A549 (cell line): ENCODE measurements at regions not wholly inside any gene's neighbourhood (a gene's known extent, or its start where the extent isn't known, plus 50 kb on each side); places are given as distances from the start of the nearest gene placed in this dataset.

Source experiments
- ATAC-seq, 2 experiments: fragments of 200-7000 bp in 1 of 2; fragments of >200 bp in 1 of 2; cut with Nextera tagmentation in 1 of 2; cut with Tn5 transposase in 1 of 2; 3 replicates each; pipeline versions ENCODE4 v1.8.0 to v1.9.1; 2018 to 2020; ENCODE audit warnings: mild to moderate bottlenecking in 1 of 2, moderate library complexity in 1 of 2
- CTCF ChIA-PET: fragments of 300-600 bp; sonication (Branson Sonifier 250); formaldehyde crosslinking; extraction: SDS; loops from one replicate; lab custom pipeline; 2021; ENCODE audit warnings: antibody characterized with exemption, inconsistent platforms; lab: Yijun Ruan, JAX
- POLR2A ChIA-PET: fragments of 350-600 bp; formaldehyde crosslinking; extraction: SDS; loops from one replicate; lab custom pipeline; 2021; ENCODE audit warnings: antibody characterized with exemption, inconsistent platforms; lab: Yijun Ruan, JAX
- DNase-seq, 2 experiments: peaks; one replicate each; pipeline versions ENCODE4 v3.0.0 to v3.0.0-alpha.2; 2011 to 2016; ENCODE audit warnings: low read depth in 1 of 2, low spot score in 1 of 2
- FAIRE-seq: peaks from 2 replicates; lab custom pipeline; 2011; peaks lifted over from hg19 to GRCh38; lab: Jason Lieb, UNC
- H3K27ac ChIP-seq, 2 experiments: fragments of >200 bp; sonication (Bioruptor Twin); formaldehyde crosslinking; 3 replicates each; pipeline ENCODE4 v1.5.1; 2016 to 2017
- H3K4me1 ChIP-seq: fragments of >200 bp; sonication (Bioruptor Twin); formaldehyde crosslinking; 3 replicates; pipeline ENCODE4 v1.6.1; 2016
- H3K4me2 ChIP-seq: fragments of >200 bp; sonication (Bioruptor Twin); formaldehyde crosslinking; 3 replicates; pipeline ENCODE4 v1.6.1; 2016
- H3K4me3 ChIP-seq: fragments of >200 bp; sonication (Bioruptor Twin); formaldehyde crosslinking; 3 replicates; pipeline ENCODE4 v1.5.1; 2016
- H3K9me3 ChIP-seq: fragments of >200 bp; sonication (Bioruptor Twin); formaldehyde crosslinking; 3 replicates; pipeline ENCODE4 v1.6.1; 2016
- CEBPB ChIP-seq, 2 experiments: fragments of >200 bp in 1 of 2; sonication (Bioruptor Twin) in 1 of 2; formaldehyde crosslinking in 1 of 2; IDR thresholded peaks; 2 replicates each; pipeline ENCODE4 v1.6.1; 2012 to 2016
- EP300 ChIP-seq, 2 experiments: fragments of >200 bp; sonication (Bioruptor Twin); formaldehyde crosslinking; IDR thresholded peaks; 2 replicates in 1 of 2; 3 replicates in 1 of 2; pipeline ENCODE4 v1.6.1; 2016 to 2017
- ESRRA ChIP-seq: fragments of 150-350 bp; IDR thresholded peaks from 2 replicates; pipeline ENCODE4 v1.6.1; 2014; ENCODE audit warnings: mild to moderate bottlenecking, low read length, borderline replicate concordance
- FOSB ChIP-seq: fragments of 250-450 bp; sonication (Bioruptor Pico); IDR thresholded peaks from 2 replicates; pipeline ENCODE4 v1.5.0; 2020; ENCODE audit warnings: mild to moderate bottlenecking, moderate library complexity
- FOXS1 ChIP-seq: fragments of 250-450 bp; sonication (Bioruptor Pico); IDR thresholded peaks from 2 replicates; pipeline ENCODE4 v1.5.0; 2020; ENCODE audit warnings: mild to moderate bottlenecking, moderate library complexity
- HOXA7 ChIP-seq: fragments of 250-450 bp; sonication (Bioruptor Pico); IDR thresholded peaks from 2 replicates; pipeline ENCODE4 v1.5.0; 2020; ENCODE audit warnings: mild to moderate bottlenecking, moderate library complexity
- HOXB13 ChIP-seq: fragments of 250-450 bp; sonication (Bioruptor Pico); IDR thresholded peaks from 2 replicates; pipeline ENCODE4 v1.5.0; 2020; ENCODE audit warnings: low read depth, mild to moderate bottlenecking, moderate library complexity
- JUNB ChIP-seq: fragments of >200 bp; sonication (Bioruptor Twin); formaldehyde crosslinking; IDR thresholded peaks from 2 replicates; pipeline ENCODE4 v1.6.1; 2016
- MAX ChIP-seq: IDR thresholded peaks from 2 replicates; pipeline ENCODE4 v1.6.1; 2012
- PHF8 ChIP-seq: fragments of 200-600 bp; sonication (generic); IDR thresholded peaks from 2 replicates; pipeline ENCODE4 v1.6.1; 2016; ENCODE audit warnings: low read depth, mild to moderate bottlenecking, antibody characterized with exemption, moderate library complexity, borderline replicate concordance
- REST ChIP-seq: fragments of 200-600 bp; sonication (generic); IDR thresholded peaks from 2 replicates; pipeline ENCODE4 v1.6.1; 2016; ENCODE audit warnings: antibody characterized with exemption, mild to moderate bottlenecking, moderate library complexity
- RNF2 ChIP-seq: fragments of 200-600 bp; sonication (generic); IDR thresholded peaks from 2 replicates; pipeline ENCODE4 v1.6.1; 2016; ENCODE audit warnings: low read depth, mild to moderate bottlenecking, antibody characterized with exemption, moderate library complexity, borderline replicate concordance
- USF2 ChIP-seq: fragments of 450-650 bp; IDR thresholded peaks from 2 replicates; pipeline ENCODE4 v1.6.1; 2014; ENCODE audit warnings: antibody characterized with exemption
- ZC3H11A ChIP-seq: fragments of 450-650 bp; IDR thresholded peaks from 2 replicates; pipeline ENCODE4 v1.6.1; 2014; ENCODE audit warnings: antibody characterized with exemption, mild to moderate bottlenecking
- ZFP36 ChIP-seq: fragments of 450-650 bp; IDR thresholded peaks from 2 replicates; pipeline ENCODE4 v1.6.1; 2014; ENCODE audit warnings: borderline replicate concordance; ENCODE audit not compliant: partially characterized antibody
- WGBS: methylation state at CpG from one replicate; pipeline ENCODE4 v1.1.6; 2017; ENCODE audit errors: missing lambda C conversion rate; 5-methylcytosine and 5-hydroxymethylcytosine counted together
- TF ChIP-seq, protein P1 (sequence below): IDR thresholded peaks from 2 replicates; pipeline ENCODE4 v1.6.1; 2012
- TF ChIP-seq, protein P2 (sequence below): fragments of 250-450 bp; sonication (Bioruptor Pico); IDR thresholded peaks from 2 replicates; pipeline ENCODE4 v1.5.0; 2021; ENCODE audit warnings: mild to moderate bottlenecking, moderate library complexity, borderline replicate concordance

- no peak overlapping the region for H3K4me2 ChIP-seq
- no peak overlapping the region for H3K27ac ChIP-seq
- H3K9me3 ChIP-seq = no peaks in the 10 kb centered on the region
- ATAC-seq = no peak
- TF ChIP-seq EP300 (IDR thresholded peaks at IDR 0.05) (no peak), ZFP36 (no peak), HOXA7 (CRISPR knock-in tag) (no peak), REST (no peak), USF2 (no peak), ZC3H11A (no peak), MAX (no peak), ESRRA (no peak), FOXS1 (no peak), PHF8 (no peak), CEBPB (IDR thresholded peaks at IDR 0.05) (no peak), HOXB13 (CRISPR knock-in tag) (no peak), RNF2 (no peak), FOSB (CRISPR knock-in tag) (no peak)
- TF ChIP-seq, protein P1, sequence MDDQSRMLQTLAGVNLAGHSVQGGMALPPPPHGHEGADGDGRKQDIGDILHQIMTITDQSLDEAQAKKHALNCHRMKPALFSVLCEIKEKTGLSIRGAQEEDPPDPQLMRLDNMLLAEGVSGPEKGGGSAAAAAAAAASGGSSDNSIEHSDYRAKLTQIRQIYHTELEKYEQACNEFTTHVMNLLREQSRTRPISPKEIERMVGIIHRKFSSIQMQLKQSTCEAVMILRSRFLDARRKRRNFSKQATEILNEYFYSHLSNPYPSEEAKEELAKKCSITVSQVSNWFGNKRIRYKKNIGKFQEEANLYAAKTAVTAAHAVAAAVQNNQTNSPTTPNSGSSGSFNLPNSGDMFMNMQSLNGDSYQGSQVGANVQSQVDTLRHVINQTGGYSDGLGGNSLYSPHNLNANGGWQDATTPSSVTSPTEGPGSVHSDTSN = no peak
- TF ChIP-seq, protein P2, sequence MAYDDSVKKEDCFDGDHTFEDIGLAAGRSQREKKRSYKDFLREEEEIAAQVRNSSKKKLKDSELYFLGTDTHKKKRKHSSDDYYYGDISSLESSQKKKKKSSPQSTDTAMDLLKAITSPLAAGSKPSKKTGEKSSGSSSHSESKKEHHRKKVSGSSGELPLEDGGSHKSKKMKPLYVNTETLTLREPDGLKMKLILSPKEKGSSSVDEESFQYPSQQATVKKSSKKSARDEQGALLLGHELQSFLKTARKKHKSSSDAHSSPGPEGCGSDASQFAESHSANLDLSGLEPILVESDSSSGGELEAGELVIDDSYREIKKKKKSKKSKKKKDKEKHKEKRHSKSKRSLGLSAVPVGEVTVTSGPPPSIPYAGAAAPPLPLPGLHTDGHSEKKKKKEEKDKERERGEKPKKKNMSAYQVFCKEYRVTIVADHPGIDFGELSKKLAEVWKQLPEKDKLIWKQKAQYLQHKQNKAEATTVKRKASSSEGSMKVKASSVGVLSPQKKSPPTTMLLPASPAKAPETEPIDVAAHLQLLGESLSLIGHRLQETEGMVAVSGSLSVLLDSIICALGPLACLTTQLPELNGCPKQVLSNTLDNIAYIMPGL (CRISPR knock-in tag) = no peak
- TF ChIP-seq, all 56 proteins: peak for 0
- DNase-seq (no peak), FAIRE-seq (no peak)
- Histone ChIP-seq H3K4me3 (no peak overlapping the region), H3K4me1 (peaks cover 21% of the 10 kb centered on the region)
- CTCF ChIA-PET = no interaction called here
- 59% methylated on average over 5 of the region's 5 CpGs for WGBS
- POLR2A ChIA-PET = no interaction called here
Observed at GRCh38 chr1:209101106-209101505, 482.4 kb upstream of the CAMK1G start.

DNA sequence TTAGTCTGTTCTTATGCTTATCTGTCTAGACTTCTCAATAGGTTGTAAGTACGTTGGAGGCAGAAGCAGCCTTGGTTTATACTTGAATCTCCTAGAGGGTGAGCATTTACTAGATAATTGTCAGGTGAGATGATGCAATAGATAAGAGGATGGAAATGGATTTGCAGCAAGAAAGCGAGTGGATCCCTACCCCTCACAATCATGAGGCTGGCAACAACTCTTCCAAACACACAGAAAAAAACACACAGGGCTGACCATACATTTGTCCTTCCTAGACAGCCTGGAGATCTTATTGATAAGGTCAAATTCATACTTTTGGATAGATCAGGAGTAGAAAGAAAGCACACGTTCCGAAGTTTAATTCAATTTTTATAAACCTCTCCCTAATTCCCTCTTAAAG is 481.4 kb upstream of the CAMK1G start:
- Histone ChIP-seq H3K27ac (no peak overlapping the region), H3K4me2 (no peak overlapping the region), H3K4me3 (no peak overlapping the region), H3K4me1 (peaks cover 20% of the 10 kb centered on the region), H3K9me3 (no peaks in the 10 kb centered on the region)
- ATAC-seq = no peak
- WGBS = 40% methylated on average over 4 of the region's 4 CpGs
- ChIA-PET CTCF (no interaction called here), POLR2A (no interaction called here)
- no peak for FAIRE-seq
- TF ChIP-seq JUNB = no peak
- 0 out of 4 replicates have a peak, but pooled peaks of 1 of the 2 experiments have one; percentile 23 for TF ChIP-seq CEBPB (IDR thresholded peaks at IDR 0.05)
- DNase-seq = no peak
